Spleen (tissue), 11 donors: ENCODE measurements at regions not wholly inside any gene's neighbourhood (a gene's known extent, or its start where the extent isn't known, plus 50 kb on each side); places are given as distances from the start of the nearest gene placed in this dataset.

Experiments
- DNase-seq: peaks from one replicate; pipeline ENCODE4 v3.0.0-alpha.2; 2020
- H3K27ac ChIP-seq, 8 donors: fragments of 200-600 bp; sonication (generic) in 7 of 8; 1 replicate in 4 of 8; 2 replicates in 4 of 8; pipeline versions ENCODE4 v1.5.0 to v1.8.0; 2016 to 2021; ENCODE audit warnings: inconsistent platforms in 4 of 8, mild to moderate bottlenecking in 4 of 8, moderate library complexity in 1 of 8
- H3K27me3 ChIP-seq, 7 donors: fragments of 200-600 bp; sonication (generic) in 6 of 7; replicated peaks in 1 of 7; 1 replicate in 4 of 7; 2 replicates in 3 of 7; pipeline versions ENCODE4 v1.5.0 to v1.8.0; 2016 to 2021; ENCODE audit warnings: inconsistent platforms in 3 of 7, mild to moderate bottlenecking in 1 of 7
- H3K36me3 ChIP-seq, 6 donors: fragments of 200-600 bp; sonication (generic) in 5 of 6; 1 replicate in 4 of 6; 2 replicates in 2 of 6; pipeline versions ENCODE4 v1.5.0 to v1.8.0; 2016 to 2021; ENCODE audit warnings: inconsistent platforms in 2 of 6
- H3K4me1 ChIP-seq, 6 donors: fragments of 200-600 bp; sonication (generic) in 5 of 6; 1 replicate in 3 of 6; 2 replicates in 3 of 6; pipeline versions ENCODE4 v1.5.0 to v1.8.0; 2016 to 2021; ENCODE audit warnings: inconsistent platforms in 3 of 6
- H3K4me3 ChIP-seq, 8 donors: fragments of 200-600 bp; sonication (generic) in 7 of 8; 1 replicate in 4 of 8; 2 replicates in 4 of 8; pipeline versions ENCODE4 v1.5.0 to v1.8.0; 2016 to 2021; ENCODE audit warnings: inconsistent platforms in 4 of 8, mild to moderate bottlenecking in 4 of 8, moderate library complexity in 2 of 8
- H3K9me3 ChIP-seq, 8 donors: fragments of 200-600 bp; sonication (generic) in 7 of 8; 1 replicate in 4 of 8; 2 replicates in 4 of 8; pipeline versions ENCODE4 v1.5.0 to v1.8.0; 2016 to 2021; ENCODE audit warnings: inconsistent platforms in 4 of 8
- CTCF ChIP-seq, 11 experiments: fragments of 200-600 bp in 7 of 11; fragments of 450-650 bp in 4 of 11; sonication (generic) in 4 of 11; IDR thresholded peaks in 8 of 11; conservative IDR thresholded peaks in 3 of 11; 1 replicate in 7 of 11; 2 replicates in 4 of 11; pipeline versions ENCODE4 v1.4.0 to v1.8.0; 2016 to 2021; ENCODE audit warnings: antibody characterized with exemption in 11 of 11, inconsistent platforms in 4 of 11, mild to moderate bottlenecking in 1 of 11
- POLR2A ChIP-seq, 3 donors: fragments of 450-650 bp; IDR thresholded peaks; one replicate each; pipeline ENCODE4 v1.5.1; 2017; ENCODE audit warnings: antibody characterized with exemption in 3 of 3, mild to moderate bottlenecking in 1 of 3
- POLR2AphosphoS5 ChIP-seq, 3 donors: sonication (generic); formaldehyde crosslinking; IDR thresholded peaks; one replicate each; pipeline ENCODE4 v1.5.1; 2017; ENCODE audit warnings: antibody characterized with exemption in 3 of 3
- WGBS, 5 donors: extraction: QIAGEN DNeasy Blood & Tissue Kit in 3 of 5; methylation state at CpG; one replicate each; pipeline versions ENCODE4 v1.1.5 to v1.1.7; 2013 to 2018; 5-methylcytosine and 5-hydroxymethylcytosine counted together
- intact Hi-C: fragments of 100-400 bp; cut with DNase I; formaldehyde crosslinking; loops from one replicate; pipeline ENCODE4 v1.15.0; 2023; ENCODE audit warnings: low total_unique reads
- donor health status: healthy with polysubstance abuse.
- donor health status: DM: no; HTN: no; CAD: no; lungs with moderate emphysema.
- donor health status: DM: no; HTN: no; CAD: no.
- donor health status: Bipolar disorder and iron deficiency.
- donor health status: healthy.
- donor health status: DM: no; HTN: no; CAD: no.
- donor health status: DM: yes; HTN: yes; CAD: no.

- H3K27ac ChIP-seq = no peak overlapping the region
- peaks cover 0 to 13% (median 0%) of the 10 kb centered on the region in 8 donors for H3K9me3 ChIP-seq
- H3K36me3 ChIP-seq = no peaks in the 10 kb centered on the region
- H3K4me1 ChIP-seq = no peaks in the 10 kb centered on the region
- DNase-seq = no peak
- intact Hi-C loops = no loop called here
- 76 to 86% (median 78%) methylated on average over 6 of the region's 6 CpGs for WGBS, 5 donors
- no peaks in the 10 kb centered on the region for H3K27me3 ChIP-seq
- H3K4me3 ChIP-seq = no peak overlapping the region
- TF ChIP-seq POLR2AphosphoS5 (IDR thresholded peaks at IDR 0.05) = no peak
- no peak for TF ChIP-seq CTCF (IDR thresholded peaks at IDR 0.05 in 8 of 11, conservative IDR thresholded peaks at IDR 0.05 in 3 of 11)
- no peak for TF ChIP-seq POLR2A (IDR thresholded peaks at IDR 0.05)
These were observed 231.6 kb upstream of the ZNF717 start for GRCh38 chr3:76016769-76017439.

GRCh38 chr3:76021376-76021775 lies 236.0 kb upstream of the ZNF717 start:
- H3K36me3 ChIP-seq = no peaks in the 10 kb centered on the region
- H3K27ac ChIP-seq = no peak overlapping the region
- no peak overlapping the region for H3K4me3 ChIP-seq
- peaks cover 0 to 4% (median 0%) of the 10 kb centered on the region in 8 donors for H3K9me3 ChIP-seq
- TF ChIP-seq CTCF (IDR thresholded peaks at IDR 0.05 in 8 of 11, conservative IDR thresholded peaks at IDR 0.05 in 3 of 11) (no peak), POLR2AphosphoS5 (IDR thresholded peaks at IDR 0.05) (no peak), POLR2A (IDR thresholded peaks at IDR 0.05) (no peak)
- intact Hi-C loops = no loop called here
- H3K27me3 ChIP-seq = no peaks in the 10 kb centered on the region
- 83 to 90% (median 84%) methylated on average over 4 of the region's 4 CpGs for WGBS, 5 donors
- no peak for DNase-seq
- no peaks in the 10 kb centered on the region for H3K4me1 ChIP-seq

GRCh38 chr3:76024640-76025039 lies 239.3 kb upstream of the ZNF717 start:
- no peak for DNase-seq
- Histone ChIP-seq H3K4me3 (no peak overlapping the region), H3K9me3 (peaks cover 0 to 6% (median 0%) of the 10 kb centered on the region in 8 donors), H3K4me1 (peaks cover 0 to 2% (median 0%) of the 10 kb centered on the region in 6 donors), H3K27me3 (no peaks in the 10 kb centered on the region), H3K36me3 (no peaks in the 10 kb centered on the region), H3K27ac (no peak overlapping the region)
- intact Hi-C loops = no loop called here
- TF ChIP-seq POLR2A (IDR thresholded peaks at IDR 0.05) = no peak
- no peak for TF ChIP-seq POLR2AphosphoS5 (IDR thresholded peaks at IDR 0.05)
- peak in 5 of 11 experiments; percentile 29 to 35 (median 32) for TF ChIP-seq CTCF (IDR thresholded peaks at IDR 0.05 in 8 of 11, conservative IDR thresholded peaks at IDR 0.05 in 3 of 11)
- WGBS, 5 donors = 43 to 58% (median 51%) methylated on average over 2 of the region's 2 CpGs

- 0 to 95% (median 63%) methylated on average over 1 of the region's 1 CpG for WGBS, 5 donors
- no peak for DNase-seq
- Histone ChIP-seq H3K9me3 (peaks cover 0 to 16% (median 6%) of the 10 kb centered on the region in 8 donors), H3K36me3 (no peaks in the 10 kb centered on the region), H3K4me3 (no peak overlapping the region), H3K27ac (no peak overlapping the region), H3K27me3 (no peaks in the 10 kb centered on the region), H3K4me1 (peaks cover 0 to 2% (median 0%) of the 10 kb centered on the region in 6 donors)
- intact Hi-C loops = no loop called here
- TF ChIP-seq POLR2A (IDR thresholded peaks at IDR 0.05) (no peak), CTCF (IDR thresholded peaks at IDR 0.05 in 8 of 11, conservative IDR thresholded peaks at IDR 0.05 in 3 of 11) (no peak), POLR2AphosphoS5 (IDR thresholded peaks at IDR 0.05) (no peak)
These were observed 240.2 kb upstream of the ZNF717 start for GRCh38 chr3:76025561-76025960.
